NCI-H1930 (cell line): ENCODE measurements at regions not wholly inside any gene's neighbourhood (a gene's known extent, or its start where the extent isn't known, plus 50 kb on each side); places are given as distances from the start of the nearest gene placed in this dataset.

Experiments used
- DNase-seq, 2 experiments: peaks; one replicate each; lab custom pipeline; 2025; lab: John Stamatoyannopoulos, UW

GRCh38 chr10:44326474-44327030, 58.3 kb downstream of the CXCL12 start:
- no peak for DNase-seq

GRCh38 chr10:44325596-44326307, 59.1 kb downstream of the CXCL12 start:
- DNase-seq, result no peak

- DNase-seq, result no peak
These were observed 59.7 kb downstream of the CXCL12 start for GRCh38 chr10:44325157-44325556.

GRCh38 chr10:44323838-44324237, 61.1 kb downstream of the CXCL12 start:
- DNase-seq, result no peak

GRCh38 chr10:44322137-44322536, 62.8 kb downstream of the CXCL12 start:
- DNase-seq, result no peak

- no peak for DNase-seq
These were observed 64.1 kb downstream of the CXCL12 start for GRCh38 chr10:44320756-44321155.

- DNase-seq, result no peak
These were observed 67.0 kb downstream of the CXCL12 start for GRCh38 chr10:44317856-44318255.

GRCh38 chr10:44316922-44317215, 68.0 kb downstream of the CXCL12 start:
- no peak for DNase-seq

GRCh38 chr10:44316187-44316921, 68.5 kb downstream of the CXCL12 start:
- no peak for DNase-seq

- DNase-seq, result no peak
These were observed 70.0 kb downstream of the CXCL12 start for GRCh38 chr10:44314802-44315460.

GRCh38 chr10:44313761-44314165, 71.1 kb downstream of the CXCL12 start:
- no peak for DNase-seq

GRCh38 chr10:44312401-44312800, 72.5 kb downstream of the CXCL12 start:
- no peak for DNase-seq

GRCh38 chr10:44311563-44312051, 73.3 kb downstream of the CXCL12 start:
- no peak for DNase-seq

- peak; percentile 16 to 47 for DNase-seq
These were observed 73.9 kb downstream of the CXCL12 start for GRCh38 chr10:44310762-44311562.

- no peak for DNase-seq
These were observed 74.7 kb downstream of the CXCL12 start for GRCh38 chr10:44309939-44310761.

GRCh38 chr10:44309361-44309760, 75.5 kb downstream of the CXCL12 start:
- DNase-seq, result no peak

- no peak for DNase-seq
These were observed 76.0 kb downstream of the CXCL12 start for GRCh38 chr10:44308935-44309334.

- DNase-seq, result no peak
These were observed 77.2 kb downstream of the CXCL12 start for GRCh38 chr10:44307691-44308090.

- no peak for DNase-seq
These were observed 78.1 kb downstream of the CXCL12 start for GRCh38 chr10:44306762-44307161.

- no peak for DNase-seq
These were observed 78.7 kb downstream of the CXCL12 start for GRCh38 chr10:44306147-44306710.
